ENCODE measurements at regions not wholly inside any gene's neighbourhood (a gene's known extent, or its start where the extent isn't known, plus 50 kb on each side); places are given as distances from the start of the nearest gene placed in this dataset.
A peak's percentile ranks its signal among the peaks of the same experiment; 100 is the strongest.

DNA sequence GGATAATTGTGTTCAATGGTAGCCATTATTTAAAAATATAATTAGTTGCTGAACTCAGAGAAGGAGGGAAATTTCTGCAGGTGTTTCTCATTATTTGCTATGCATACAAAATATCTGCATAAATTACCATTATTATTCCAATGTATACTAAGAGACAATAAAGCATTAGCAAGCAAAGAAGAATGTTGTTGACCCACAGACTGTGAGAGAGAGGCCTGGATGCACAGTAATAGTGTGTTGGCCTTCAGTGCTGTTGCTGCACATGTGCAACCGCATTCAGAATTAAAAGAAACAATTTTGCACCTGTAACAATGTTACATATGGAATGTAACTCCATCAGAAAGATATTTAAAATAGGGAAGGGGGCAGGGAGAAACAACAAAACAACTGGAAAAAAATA lies 155.6 kb upstream of the KCNH8 start:
- H3K36me3 ChIP-seq: no peaks in the 10 kb centered on the region
- no peaks in the 10 kb centered on the region for H3K4me1 ChIP-seq
- 66 to 76% methylated on average over 1 of the region's 1 CpG for WGBS, 2 donors
- H3K27me3 ChIP-seq: no peaks in the 10 kb centered on the region
- H3K4me3 ChIP-seq: no peak overlapping the region
- no peak for TF ChIP-seq POLR2A (IDR thresholded peaks at IDR 0.05)
- TF ChIP-seq EP300 (IDR thresholded peaks at IDR 0.05): no peak
- TF ChIP-seq, protein P1, sequence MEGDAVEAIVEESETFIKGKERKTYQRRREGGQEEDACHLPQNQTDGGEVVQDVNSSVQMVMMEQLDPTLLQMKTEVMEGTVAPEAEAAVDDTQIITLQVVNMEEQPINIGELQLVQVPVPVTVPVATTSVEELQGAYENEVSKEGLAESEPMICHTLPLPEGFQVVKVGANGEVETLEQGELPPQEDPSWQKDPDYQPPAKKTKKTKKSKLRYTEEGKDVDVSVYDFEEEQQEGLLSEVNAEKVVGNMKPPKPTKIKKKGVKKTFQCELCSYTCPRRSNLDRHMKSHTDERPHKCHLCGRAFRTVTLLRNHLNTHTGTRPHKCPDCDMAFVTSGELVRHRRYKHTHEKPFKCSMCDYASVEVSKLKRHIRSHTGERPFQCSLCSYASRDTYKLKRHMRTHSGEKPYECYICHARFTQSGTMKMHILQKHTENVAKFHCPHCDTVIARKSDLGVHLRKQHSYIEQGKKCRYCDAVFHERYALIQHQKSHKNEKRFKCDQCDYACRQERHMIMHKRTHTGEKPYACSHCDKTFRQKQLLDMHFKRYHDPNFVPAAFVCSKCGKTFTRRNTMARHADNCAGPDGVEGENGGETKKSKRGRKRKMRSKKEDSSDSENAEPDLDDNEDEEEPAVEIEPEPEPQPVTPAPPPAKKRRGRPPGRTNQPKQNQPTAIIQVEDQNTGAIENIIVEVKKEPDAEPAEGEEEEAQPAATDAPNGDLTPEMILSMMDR (IDR thresholded peaks at IDR 0.05): no peak
- H3K9me3 ChIP-seq: no peaks in the 10 kb centered on the region
- H3K27ac ChIP-seq: no peak overlapping the region
- DNase-seq (ENCODE audit: low spot score in 2 of 2): no peak

DNA sequence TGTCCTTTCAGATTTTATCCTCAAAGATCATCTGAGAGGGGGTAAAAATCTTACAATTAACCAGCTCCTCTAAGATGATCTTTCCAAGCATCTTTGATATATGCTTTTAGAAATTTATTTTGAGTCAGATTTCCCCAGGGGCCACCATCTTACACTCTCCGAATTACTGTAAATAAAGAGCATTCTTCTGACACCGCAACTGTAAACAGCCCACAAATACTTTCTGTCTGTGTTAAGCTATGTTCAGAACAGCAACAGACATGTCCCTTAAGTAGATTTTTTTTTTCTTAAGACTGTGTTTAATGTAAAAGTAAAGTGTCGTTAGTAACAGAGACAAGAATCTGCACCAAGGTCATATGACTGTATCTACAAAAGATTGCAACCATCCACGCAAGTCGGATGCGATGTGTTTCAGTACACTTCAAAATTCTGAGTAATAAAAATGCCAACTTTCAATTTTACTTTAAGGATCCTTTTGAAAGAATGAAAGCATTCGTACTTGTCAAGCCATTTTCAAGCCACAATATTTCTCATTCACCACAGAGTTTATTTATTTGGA lies 159.0 kb upstream of the KCNH8 start:
- DNase-seq (ENCODE audit: low spot score in 2 of 2): no peak
- Histone ChIP-seq H3K36me3 (no peaks in the 10 kb centered on the region), H3K27me3 (no peaks in the 10 kb centered on the region), H3K4me3 (no peak overlapping the region), H3K9me3 (no peaks in the 10 kb centered on the region), H3K27ac (no peak overlapping the region), H3K4me1 (no peaks in the 10 kb centered on the region)
- WGBS, 2 donors: 76 to 80% methylated on average over 7 of the region's 7 CpGs
- TF ChIP-seq, protein P1 (IDR thresholded peaks at IDR 0.05): no peak
- no peak for TF ChIP-seq POLR2A (IDR thresholded peaks at IDR 0.05)
- TF ChIP-seq EP300 (IDR thresholded peaks at IDR 0.05): no peak

DNA sequence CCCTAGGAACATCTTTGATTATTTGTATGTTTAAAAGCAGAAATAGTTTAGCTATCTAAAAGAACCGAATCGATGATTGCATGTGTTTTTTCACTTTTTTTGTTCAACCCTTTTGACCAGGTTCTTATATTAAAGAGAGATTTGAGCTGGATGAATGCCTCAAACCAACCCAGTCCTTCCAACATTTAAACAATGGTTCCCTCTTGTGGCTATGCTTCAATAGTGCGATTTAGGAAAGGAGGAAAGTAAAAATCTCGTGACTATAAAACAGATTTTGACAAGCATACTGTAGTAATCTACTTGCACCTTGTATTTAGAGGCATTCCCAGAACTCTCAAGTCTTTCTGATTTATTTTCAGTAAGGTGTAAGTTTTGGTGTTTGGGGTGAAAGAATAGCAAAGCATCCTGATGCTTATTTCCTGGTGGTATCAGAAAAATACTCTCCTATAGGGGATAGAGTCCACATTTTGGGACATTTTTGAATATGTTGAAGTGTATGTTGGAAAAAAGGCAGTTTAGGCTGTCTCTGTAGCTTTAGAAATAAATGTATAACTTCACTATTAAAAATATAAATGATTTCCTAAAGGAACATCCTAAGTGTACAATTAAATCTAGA lies 159.6 kb upstream of the KCNH8 start:
- no peak overlapping the region for H3K4me3 ChIP-seq
- no peaks in the 10 kb centered on the region for H3K4me1 ChIP-seq
- H3K36me3 ChIP-seq: no peaks in the 10 kb centered on the region
- no peaks in the 10 kb centered on the region for H3K9me3 ChIP-seq
- DNase-seq (ENCODE audit: low spot score in 2 of 2): no peak
- no peak for TF ChIP-seq POLR2A (IDR thresholded peaks at IDR 0.05)
- TF ChIP-seq, protein P1 (IDR thresholded peaks at IDR 0.05): peak; percentile 32 to 62 (median 43)
- TF ChIP-seq EP300 (IDR thresholded peaks at IDR 0.05): no peak
- H3K27ac ChIP-seq: no peak overlapping the region
- WGBS, 2 donors: 2 to 4% methylated on average over 4 of the region's 4 CpGs
- no peaks in the 10 kb centered on the region for H3K27me3 ChIP-seq

DNA sequence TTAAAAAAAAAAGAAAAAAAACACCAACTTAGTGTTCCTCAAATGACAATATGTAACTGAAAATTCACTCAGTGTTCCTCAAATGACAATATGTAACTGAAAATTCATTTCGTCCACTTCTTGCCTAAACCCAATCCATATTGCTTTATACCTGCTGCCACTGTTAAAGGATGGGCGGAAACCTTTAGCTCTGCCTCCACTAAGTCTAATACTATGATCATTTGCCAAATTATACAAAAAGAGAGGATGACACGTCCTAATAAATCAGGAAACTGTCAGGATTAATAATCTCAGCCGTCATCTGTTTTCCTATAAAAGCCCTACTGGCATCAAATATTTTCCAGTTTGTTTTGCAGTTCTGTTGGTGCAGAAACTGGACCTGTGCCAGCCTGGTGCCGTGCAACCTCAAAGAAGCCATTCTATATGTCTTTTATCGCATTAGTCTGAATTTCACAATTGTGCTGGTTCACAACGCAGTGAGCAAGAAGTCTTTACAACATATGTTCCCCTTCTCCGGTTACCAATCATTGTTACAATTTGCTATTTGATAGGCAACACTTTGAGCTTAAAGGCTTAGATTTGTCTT lies 160.4 kb upstream of the KCNH8 start:
- no peaks in the 10 kb centered on the region for H3K27me3 ChIP-seq
- no peaks in the 10 kb centered on the region for H3K9me3 ChIP-seq
- no peak for TF ChIP-seq EP300 (IDR thresholded peaks at IDR 0.05)
- TF ChIP-seq, protein P1 (IDR thresholded peaks at IDR 0.05): no peak
- TF ChIP-seq POLR2A (IDR thresholded peaks at IDR 0.05): no peak
- H3K4me1 ChIP-seq: no peaks in the 10 kb centered on the region
- no peaks in the 10 kb centered on the region for H3K36me3 ChIP-seq
- H3K27ac ChIP-seq: no peak overlapping the region
- no peak overlapping the region for H3K4me3 ChIP-seq
- 47 to 56% methylated on average over 8 of the region's 8 CpGs for WGBS, 2 donors
- DNase-seq (ENCODE audit: low spot score in 2 of 2): no peak

DNA sequence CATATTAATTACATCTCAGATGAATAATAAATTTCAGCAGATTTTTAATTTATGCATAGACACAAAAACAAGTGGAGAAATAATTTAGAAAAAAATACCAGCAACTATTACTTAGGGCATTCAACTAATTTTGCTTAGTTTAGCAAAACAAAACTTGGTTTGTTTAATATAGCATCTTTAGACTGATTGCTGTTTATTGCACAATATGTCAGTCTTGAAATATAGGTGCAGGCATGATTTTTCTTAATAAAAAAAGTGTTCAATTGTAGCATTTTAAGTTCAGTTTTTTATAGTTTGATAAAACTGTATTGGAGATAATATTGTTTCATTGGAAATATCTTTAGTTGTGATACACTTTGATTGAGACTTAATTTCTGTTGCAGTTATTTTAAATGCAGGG lies 161.2 kb upstream of the KCNH8 start:
- no peaks in the 10 kb centered on the region for H3K36me3 ChIP-seq
- H3K27ac ChIP-seq: no peak overlapping the region
- TF ChIP-seq, protein P1 (IDR thresholded peaks at IDR 0.05): no peak
- TF ChIP-seq POLR2A (IDR thresholded peaks at IDR 0.05) (no peak), EP300 (IDR thresholded peaks at IDR 0.05) (no peak)
- no peaks in the 10 kb centered on the region for H3K27me3 ChIP-seq
- no peak for DNase-seq (ENCODE audit: low spot score in 2 of 2)
- no peak overlapping the region for H3K4me3 ChIP-seq
- H3K9me3 ChIP-seq: no peaks in the 10 kb centered on the region
- H3K4me1 ChIP-seq: no peaks in the 10 kb centered on the region
